Thoracic aorta (tissue), 2 donors: ENCODE measurements at regions not wholly inside any gene's neighbourhood (a gene's known extent, or its start where the extent isn't known, plus 50 kb on each side); places are given as distances from the start of the nearest gene placed in this dataset.
A peak's percentile ranks its signal among the peaks of the same experiment; 100 is the strongest.

Experiments used
- ATAC-seq: fragments of 150-250 bp; one replicate; pipeline ENCODE4 v1.8.0; 2017; ENCODE audit warnings: low read depth; ENCODE audit not compliant: insufficient number of reproducible peaks, low FRiP score
- DNase-seq: peaks from one replicate; pipeline ENCODE4 v3.0.0-alpha.2; 2020; ENCODE audit warnings: low spot score
- H3K27ac ChIP-seq, 2 donors: fragments of 200-600 bp; sonication (generic); 1 replicate in 1 of 2; 2 replicates in 1 of 2; pipeline ENCODE4 v1.5.1; 2016; ENCODE audit warnings: mild to moderate bottlenecking in 2 of 2, moderate library complexity in 2 of 2
- H3K27me3 ChIP-seq: fragments of 200-600 bp; sonication (generic); replicated peaks from 2 replicates; pipeline ENCODE4 v1.6.0; 2016; ENCODE audit warnings: mild to moderate bottlenecking; ENCODE audit not compliant: insufficient read depth
- H3K36me3 ChIP-seq: fragments of 200-600 bp; sonication (generic); one replicate; pipeline ENCODE4 v1.5.1; 2016
- H3K4me1 ChIP-seq, 2 donors: fragments of 200-600 bp; sonication (generic); 1 replicate in 1 of 2; 2 replicates in 1 of 2; pipeline versions ENCODE4 v1.5.1 to v1.6.0; 2016; ENCODE audit warnings: low read depth in 2 of 2, mild to moderate bottlenecking in 1 of 2; ENCODE audit not compliant: control insufficient read depth in 1 of 2
- H3K4me3 ChIP-seq: fragments of 200-600 bp; sonication (generic); 2 replicates; pipeline ENCODE4 v1.5.1; 2016; ENCODE audit warnings: mild to moderate bottlenecking
- H3K9me3 ChIP-seq: fragments of 200-600 bp; sonication (generic); 2 replicates; pipeline ENCODE4 v1.5.1; 2016
- TF ChIP-seq, protein P1 (sequence below): fragments of 200-600 bp; sonication (generic); IDR thresholded peaks from one replicate; pipeline ENCODE4 v1.5.1; 2019; ENCODE audit warnings: antibody characterized with exemption

DNA sequence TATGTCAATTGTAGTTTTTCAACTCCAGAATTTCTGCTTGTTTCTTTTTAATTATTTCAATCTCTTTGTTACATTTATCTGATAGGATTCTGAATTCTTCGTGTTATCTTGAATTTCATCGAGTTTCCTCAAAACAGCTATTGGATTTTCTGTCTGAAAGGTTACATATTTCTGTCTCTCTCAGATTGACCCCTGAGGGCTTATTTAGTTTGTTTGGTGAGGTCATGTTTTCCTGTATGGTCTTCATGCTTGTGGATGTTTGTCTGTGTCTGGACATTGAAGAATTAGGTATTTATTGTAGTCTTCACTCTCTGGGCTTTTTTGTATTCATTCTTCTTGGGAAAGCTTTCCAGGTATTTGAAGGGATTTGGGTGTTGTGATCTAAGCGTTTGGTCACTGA, 85.6 kb downstream of the SNAPC1 start:
- ATAC-seq, result no peak
- TF ChIP-seq, protein P1, sequence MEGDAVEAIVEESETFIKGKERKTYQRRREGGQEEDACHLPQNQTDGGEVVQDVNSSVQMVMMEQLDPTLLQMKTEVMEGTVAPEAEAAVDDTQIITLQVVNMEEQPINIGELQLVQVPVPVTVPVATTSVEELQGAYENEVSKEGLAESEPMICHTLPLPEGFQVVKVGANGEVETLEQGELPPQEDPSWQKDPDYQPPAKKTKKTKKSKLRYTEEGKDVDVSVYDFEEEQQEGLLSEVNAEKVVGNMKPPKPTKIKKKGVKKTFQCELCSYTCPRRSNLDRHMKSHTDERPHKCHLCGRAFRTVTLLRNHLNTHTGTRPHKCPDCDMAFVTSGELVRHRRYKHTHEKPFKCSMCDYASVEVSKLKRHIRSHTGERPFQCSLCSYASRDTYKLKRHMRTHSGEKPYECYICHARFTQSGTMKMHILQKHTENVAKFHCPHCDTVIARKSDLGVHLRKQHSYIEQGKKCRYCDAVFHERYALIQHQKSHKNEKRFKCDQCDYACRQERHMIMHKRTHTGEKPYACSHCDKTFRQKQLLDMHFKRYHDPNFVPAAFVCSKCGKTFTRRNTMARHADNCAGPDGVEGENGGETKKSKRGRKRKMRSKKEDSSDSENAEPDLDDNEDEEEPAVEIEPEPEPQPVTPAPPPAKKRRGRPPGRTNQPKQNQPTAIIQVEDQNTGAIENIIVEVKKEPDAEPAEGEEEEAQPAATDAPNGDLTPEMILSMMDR, result no peak
- peaks cover 4% of the 10 kb centered on the region for H3K9me3 ChIP-seq

DNA sequence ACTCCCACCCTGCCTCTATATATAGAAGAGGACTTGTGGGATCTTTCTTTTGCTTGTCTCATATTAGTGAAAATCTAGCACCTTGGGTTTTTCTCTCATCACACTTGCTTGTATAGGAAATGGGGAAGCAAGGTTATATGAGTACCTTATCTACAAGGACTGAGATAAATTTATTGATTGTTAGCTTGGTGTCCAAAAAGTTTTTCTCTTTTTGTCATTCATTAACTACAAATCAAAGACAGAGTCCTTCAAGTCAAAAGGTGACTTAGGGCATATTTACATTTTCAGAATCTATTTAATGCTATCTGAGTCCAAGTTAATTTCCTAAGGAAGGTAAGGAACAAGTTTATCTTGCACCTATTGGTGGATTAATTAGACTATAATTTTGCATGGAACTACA, 92.7 kb downstream of the SNAPC1 start:
- no peak overlapping the region for H3K4me3 ChIP-seq
- ATAC-seq, result no peak
- H3K9me3 ChIP-seq, result no peaks in the 10 kb centered on the region
- no peaks in the 10 kb centered on the region for H3K4me1 ChIP-seq
- H3K36me3 ChIP-seq, result no peaks in the 10 kb centered on the region
- TF ChIP-seq, protein P1, result no peak
- H3K27me3 ChIP-seq, result no peaks in the 10 kb centered on the region
- DNase-seq, result no peak
- H3K27ac ChIP-seq, result no peak overlapping the region

More for the DNA sequence above, 85.6 kb downstream of the SNAPC1 start:
- H3K36me3 ChIP-seq, result no peaks in the 10 kb centered on the region
- DNase-seq, result no peak
- no peak overlapping the region for H3K4me3 ChIP-seq
- no peaks in the 10 kb centered on the region for H3K27me3 ChIP-seq
- H3K27ac ChIP-seq, result no peak overlapping the region
- no peaks in the 10 kb centered on the region for H3K4me1 ChIP-seq

DNA sequence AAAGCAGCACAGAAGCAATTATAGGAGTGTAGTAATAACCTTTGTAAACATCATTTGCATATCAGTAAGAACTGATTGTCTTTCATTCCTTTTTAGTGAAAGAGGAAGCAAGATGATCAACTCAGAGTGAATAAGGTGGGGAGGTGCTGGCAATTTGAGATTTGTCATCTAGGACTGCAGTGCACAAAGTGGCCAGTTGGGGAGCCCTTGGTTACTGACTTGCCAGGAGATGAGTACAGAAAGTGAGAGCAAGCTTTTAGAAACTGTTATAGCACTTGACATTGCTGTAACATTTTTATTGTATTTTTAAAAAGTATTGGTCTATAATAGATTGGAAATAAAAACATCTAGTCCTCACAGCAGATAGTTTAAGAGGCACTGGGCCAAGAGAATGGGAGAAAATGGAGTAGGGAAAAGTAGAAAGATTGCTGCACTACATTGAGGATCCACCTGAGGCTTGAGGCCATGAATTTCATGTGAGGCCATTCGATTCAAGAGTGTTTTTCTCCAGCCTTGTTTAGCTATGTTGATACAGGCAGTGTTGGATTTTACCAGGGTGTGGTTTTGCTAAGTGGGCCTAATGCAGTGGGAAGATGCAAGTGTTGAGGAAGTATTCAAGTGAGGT, 98.2 kb downstream of the SNAPC1 start:
- ATAC-seq, result no peak
- DNase-seq, result no peak
- Histone ChIP-seq H3K27me3 (no peaks in the 10 kb centered on the region), H3K36me3 (no peaks in the 10 kb centered on the region), H3K4me1 (no peaks in the 10 kb centered on the region), H3K4me3 (no peak overlapping the region), H3K27ac (no peak overlapping the region), H3K9me3 (no peaks in the 10 kb centered on the region)
- TF ChIP-seq, protein P1, result peak; percentile 53

DNA sequence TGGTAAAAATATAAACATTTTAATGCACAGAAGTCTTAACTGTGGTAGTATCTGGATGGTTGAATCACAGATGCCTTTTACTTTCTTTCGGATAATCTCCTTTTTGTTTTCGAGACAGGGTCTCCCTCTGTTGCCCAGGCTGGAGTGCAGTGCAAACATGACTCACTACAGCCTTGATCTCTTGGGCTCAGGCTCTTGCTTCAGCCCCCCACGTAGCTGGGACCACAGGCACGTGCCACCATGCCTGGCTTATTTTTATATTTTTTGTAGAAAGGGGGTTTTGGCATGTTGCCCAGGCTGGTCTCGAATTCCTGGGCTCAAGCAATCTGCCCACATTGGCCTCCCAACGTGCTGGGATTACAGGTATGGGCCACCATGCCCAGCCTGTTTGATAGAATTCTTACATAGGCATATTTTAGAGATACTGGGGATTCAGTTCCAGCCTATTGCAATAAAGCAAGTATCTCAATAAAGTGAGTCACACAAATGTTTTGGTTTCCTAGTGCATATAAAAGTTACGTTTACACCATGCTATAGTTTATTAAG, 99.2 kb downstream of the SNAPC1 start:
- Histone ChIP-seq H3K36me3 (no peaks in the 10 kb centered on the region), H3K27me3 (no peaks in the 10 kb centered on the region), H3K4me3 (no peak overlapping the region), H3K9me3 (no peaks in the 10 kb centered on the region), H3K4me1 (no peaks in the 10 kb centered on the region), H3K27ac (no peak overlapping the region)
- TF ChIP-seq, protein P1, result no peak
- ATAC-seq, result no peak
- no peak for DNase-seq

DNA sequence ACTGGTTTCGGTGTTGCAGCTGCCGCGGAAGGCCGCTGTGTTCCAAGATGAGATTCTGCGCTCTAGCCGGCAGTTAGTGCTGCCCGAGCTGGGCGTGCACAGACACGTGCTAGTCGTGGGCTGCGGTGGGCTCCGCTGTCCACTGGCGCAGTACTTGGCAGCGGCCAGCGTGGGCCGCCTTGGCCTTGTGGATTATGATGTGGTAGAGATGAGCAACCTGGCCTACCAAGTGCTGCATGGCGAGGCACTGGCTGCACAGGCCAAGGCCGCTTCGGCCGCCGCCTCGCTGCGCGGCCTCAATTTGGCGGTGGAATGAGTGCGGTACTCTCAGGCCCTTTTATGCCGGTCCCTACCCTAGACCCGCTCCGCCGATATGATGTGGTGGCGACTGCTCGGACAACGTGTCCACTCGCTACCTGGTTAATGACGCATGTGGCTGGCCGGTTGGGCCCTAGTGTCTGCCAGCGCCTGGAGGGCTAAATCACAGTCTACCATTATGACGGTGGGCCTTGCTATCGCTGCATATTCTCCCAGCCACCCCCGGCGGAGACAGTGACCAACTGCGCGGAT, 102.2 kb downstream of the SNAPC1 start:
- no peak overlapping the region for H3K4me3 ChIP-seq
- H3K27me3 ChIP-seq, result no peaks in the 10 kb centered on the region
- H3K27ac ChIP-seq, result no peak overlapping the region
- ATAC-seq (no peak), DNase-seq (no peak)
- H3K9me3 ChIP-seq, result no peaks in the 10 kb centered on the region
- no peaks in the 10 kb centered on the region for H3K4me1 ChIP-seq
- TF ChIP-seq, protein P1, result no peak
- no peaks in the 10 kb centered on the region for H3K36me3 ChIP-seq
